ENCODE measurements at regions not wholly inside any gene's neighbourhood (a gene's known extent, or its start where the extent isn't known, plus 50 kb on each side); places are given as distances from the start of the nearest gene placed in this dataset.

DNA sequence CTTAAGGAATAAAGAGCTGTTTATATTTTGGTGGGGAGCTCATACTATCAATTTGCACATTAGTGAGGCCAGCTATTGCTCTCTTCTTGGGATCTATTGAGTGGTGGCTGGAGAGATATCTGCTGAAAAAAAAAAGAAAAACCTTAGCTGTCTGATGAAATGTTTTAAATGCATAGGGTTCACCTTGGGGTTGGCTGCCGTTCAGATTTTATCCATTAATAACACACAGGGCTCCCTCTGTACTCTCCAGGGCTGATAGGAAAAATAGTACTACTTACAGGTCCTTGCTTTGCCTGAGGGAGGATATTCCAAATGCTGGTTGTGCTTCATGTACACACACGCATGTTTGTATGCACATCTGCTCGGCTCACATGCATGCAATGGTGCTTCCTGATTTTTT, 803.7 kb downstream of the MCTP2 start:
- Histone ChIP-seq H2AFZ (ENCODE audit: low read length) (no peak overlapping the region), H3K36me3 (ENCODE audit: control insufficient read depth in 2 of 4, insufficient read depth in 4 of 4, low read length in 3 of 4) (no peaks in the 10 kb centered on the region), H4K91ac (replicated peaks; ENCODE audit: insufficient read length, low read length) (no peak overlapping the region), H3K56ac (replicated peaks; ENCODE audit: insufficient read length, low read depth, low read length) (no peak overlapping the region), H2BK20ac (ENCODE audit: low read length) (no peak overlapping the region), H4K5ac (ENCODE audit: insufficient read length, low read depth, low read length) (no peak overlapping the region), H4K20me1 (replicated peaks in 1 of 2; ENCODE audit: control insufficient read depth in 1 of 2, insufficient read depth in 2 of 2, low read length in 2 of 2) (no peaks in the 10 kb centered on the region), H2BK12ac (ENCODE audit: low read depth, low read length) (no peak overlapping the region), H2BK5ac (ENCODE audit: low read depth, low read length) (no peak overlapping the region), H3K4ac (replicated peaks; ENCODE audit: insufficient read length, low read depth, low read length) (no peak overlapping the region), H3K4me2 (ENCODE audit: insufficient read depth in 1 of 2, low read depth in 2 of 2, low read length in 2 of 2) (no peak overlapping the region), H3K27ac (ENCODE audit: low read depth, low read length) (no peak overlapping the region), H2BK15ac (ENCODE audit: low read length) (no peak overlapping the region), H2AK5ac (ENCODE audit: low read depth, low read length) (no peak overlapping the region), H3K4me3 (ENCODE audit: extremely low read depth in 1 of 4, insufficient read depth in 2 of 4, low read depth in 3 of 4, low read length in 4 of 4) (no peak overlapping the region), H3K23ac (ENCODE audit: insufficient read length) (no peak overlapping the region), H3K9ac (replicated peaks in 1 of 4; ENCODE audit: extremely low read depth in 1 of 4, low read depth in 3 of 4, low read length in 3 of 4) (no peak overlapping the region), H4K8ac (ENCODE audit: extremely low read depth, insufficient read depth, low read length) (no peak overlapping the region), H3K79me1 (ENCODE audit: low read depth, low read length) (no peaks in the 10 kb centered on the region), H3K9me3 (ENCODE audit: insufficient read depth in 2 of 2, low read depth in 1 of 2, low read length in 1 of 2) (no peaks in the 10 kb centered on the region), H2BK120ac (replicated peaks; ENCODE audit: low read depth, low read length) (no peak overlapping the region), H3K18ac (ENCODE audit: extremely low read depth, low read length) (no peak overlapping the region), H3K14ac (ENCODE audit: insufficient read length) (peak overlapping the region; percentile 42), H3K79me2 (ENCODE audit: control insufficient read depth in 1 of 2, insufficient read depth in 2 of 2, low read length in 2 of 2) (no peaks in the 10 kb centered on the region), H3K4me1 (replicated peaks in 1 of 4; ENCODE audit: control insufficient read depth in 3 of 4, insufficient read depth in 4 of 4, low read length in 3 of 4) (peaks cover 0 to 3% (median 0%) of the 10 kb centered on the region in 4 experiments; a peak in 1 of 7 replicates), H3K27me3 (replicated peaks in 1 of 4; ENCODE audit: control insufficient read depth in 3 of 4, extremely low read depth in 1 of 4, insufficient read depth in 3 of 4, low read length in 3 of 4) (no peaks in the 10 kb centered on the region), H3K23me2 (ENCODE audit: low read depth, low read length) (no peaks in the 10 kb centered on the region)
- 69% methylated on average over 3 of the region's 3 CpGs; no CpG with 5 or more reads in 1 of the 2 experiments for WGBS, 2 experiments (ENCODE audit: extremely low coverage in 1 of 2, insufficient coverage in 1 of 2, insufficient read length in 1 of 2, insufficient replicate concordance in 2 of 2, low coverage in 1 of 2, low lambda C conversion rate in 2 of 2, missing lambda C conversion rate in 1 of 2)
- DNase-seq (ENCODE audit: low read depth in 1 of 2, low spot score in 2 of 2), result no peak
- ChIA-PET CTCF (ENCODE audit: partially characterized antibody) (interaction anchor here (1.3 to 3.4 kb wide), 2 partner anchors 10 to 1457 kb away, joined by 3 to 15 read pairs; no protein-coding TSS in a partner anchor), POLR2A (ENCODE audit: partially characterized antibody) (no interaction called here)
- no peak for FAIRE-seq
- TF ChIP-seq CEBPB (IDR thresholded peaks at IDR 0.05; ENCODE audit: low read depth, low read length) (no peak), FOSL1 (IDR thresholded peaks at IDR 0.05; ENCODE audit: insufficient read depth, low read depth, low read length) (no peak), NRF1 (IDR thresholded peaks at IDR 0.05; ENCODE audit: low read depth, low read length) (no peak), POLR2AphosphoS5 (IDR thresholded peaks at IDR 0.05; ENCODE audit: low read depth, low read length) (no peak), EP300 (IDR thresholded peaks at IDR 0.05; ENCODE audit: borderline replicate concordance in 1 of 2, low read depth in 2 of 2, low read length in 2 of 2) (no peak), KDM1A (IDR thresholded peaks at IDR 0.05; ENCODE audit: borderline replicate concordance, low read length) (no peak), EGR1 (IDR thresholded peaks at IDR 0.05; ENCODE audit: borderline replicate concordance, low read depth, low read length) (no peak), ASH2L (IDR thresholded peaks at IDR 0.05; ENCODE audit: low read length) (no peak), PHF8 (conservative IDR thresholded peaks at IDR 0.05; ENCODE audit: low read depth, low read length) (no peak), MAFK (IDR thresholded peaks at IDR 0.05; ENCODE audit: low read depth, low read length) (no peak), TCF12 (IDR thresholded peaks at IDR 0.05; ENCODE audit: low read depth, low read length) (no peak), TBP (IDR thresholded peaks at IDR 0.05; ENCODE audit: low read depth, low read length) (no peak), KDM5A (IDR thresholded peaks at IDR 0.05; ENCODE audit: low read length) (no peak), POLR2A (IDR thresholded peaks at IDR 0.05; ENCODE audit: control extremely low read depth in 1 of 2, low read depth in 2 of 2, low read length in 2 of 2) (no peak)
- TF ChIP-seq, protein P1, sequence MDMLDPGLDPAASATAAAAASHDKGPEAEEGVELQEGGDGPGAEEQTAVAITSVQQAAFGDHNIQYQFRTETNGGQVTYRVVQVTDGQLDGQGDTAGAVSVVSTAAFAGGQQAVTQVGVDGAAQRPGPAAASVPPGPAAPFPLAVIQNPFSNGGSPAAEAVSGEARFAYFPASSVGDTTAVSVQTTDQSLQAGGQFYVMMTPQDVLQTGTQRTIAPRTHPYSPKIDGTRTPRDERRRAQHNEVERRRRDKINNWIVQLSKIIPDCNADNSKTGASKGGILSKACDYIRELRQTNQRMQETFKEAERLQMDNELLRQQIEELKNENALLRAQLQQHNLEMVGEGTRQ (IDR thresholded peaks at IDR 0.05; ENCODE audit: low read length), result no peak

Measured in H1 (cell line).